Activated CD4-positive, alpha-beta T cell treated with anti-CD3 and anti-CD28 coated beads for 36 hours (primary cell): ENCODE measurements at regions not wholly inside any gene's neighbourhood (a gene's known extent, or its start where the extent isn't known, plus 50 kb on each side); places are given as distances from the start of the nearest gene placed in this dataset.

ENCODE experiments used
- ATAC-seq: fragments of 200-7000 bp; cut with Tn5 transposase; one replicate; pipeline ENCODE4 v1.10.0; 2021; ENCODE audit warnings: mild to moderate bottlenecking, moderate library complexity
- CTCF ChIA-PET: fragments of 350-600 bp; sonication (Branson Sonifier 250); formaldehyde crosslinking; loops from one replicate; lab custom pipeline; 2021; ENCODE audit warnings: antibody characterized with exemption; lab: Charles Lee
- POLR2A ChIA-PET: fragments of 350-600 bp; sonication (Branson Sonifier 250); formaldehyde crosslinking; loops from one replicate; lab custom pipeline; 2021; ENCODE audit warnings: antibody characterized with exemption, inconsistent platforms; lab: Charles Lee
- DNase-seq: peaks from one replicate; pipeline ENCODE4 v3.0.0-alpha.2; 2020
- H3K27ac Mint-ChIP-seq: one replicate; pipeline ENCODE4 v1.8.0; 2021; ENCODE audit warnings: mixed read lengths
- H3K27me3 Mint-ChIP-seq: one replicate; pipeline ENCODE4 v1.8.0; 2021; ENCODE audit warnings: mixed read lengths
- H3K36me3 Mint-ChIP-seq: one replicate; pipeline ENCODE4 v1.8.0; 2021; ENCODE audit warnings: low read depth, mixed read lengths
- H3K4me1 Mint-ChIP-seq: one replicate; pipeline ENCODE4 v1.8.0; 2021; ENCODE audit warnings: mixed read lengths
- H3K4me3 Mint-ChIP-seq: one replicate; pipeline ENCODE4 v1.8.0; 2021; ENCODE audit warnings: mild to moderate bottlenecking, moderate library complexity, mixed read lengths
- H3K9me3 Mint-ChIP-seq: one replicate; pipeline ENCODE4 v1.8.0; 2021; ENCODE audit warnings: low read depth, mixed read lengths
- intact Hi-C, 2 experiments: fragments of 100-400 bp; cut with DNase I in 1 of 2; cut with micrococcal nuclease in 1 of 2; formaldehyde crosslinking; loops; one replicate each; pipeline versions ENCODE4 v1.14.2 to v1.15.1; 2022 to 2024; cut with DNase I, micrococcal nuclease

- ChIA-PET CTCF (no interaction called here), POLR2A (no interaction called here)
- no peak for DNase-seq
- intact Hi-C loops, result no loop called here
- Mint-ChIP-seq H3K4me1 (no peaks in the 10 kb centered on the region), H3K36me3 (no peaks in the 10 kb centered on the region), H3K27me3 (peaks cover 3% of the 10 kb centered on the region), H3K9me3 (no peaks in the 10 kb centered on the region), H3K4me3 (no peak overlapping the region), H3K27ac (no peak overlapping the region)
- no peak for ATAC-seq
Measured at GRCh38 chr15:93809516-93809915, 421.8 kb upstream of the MCTP2 start.

DNA sequence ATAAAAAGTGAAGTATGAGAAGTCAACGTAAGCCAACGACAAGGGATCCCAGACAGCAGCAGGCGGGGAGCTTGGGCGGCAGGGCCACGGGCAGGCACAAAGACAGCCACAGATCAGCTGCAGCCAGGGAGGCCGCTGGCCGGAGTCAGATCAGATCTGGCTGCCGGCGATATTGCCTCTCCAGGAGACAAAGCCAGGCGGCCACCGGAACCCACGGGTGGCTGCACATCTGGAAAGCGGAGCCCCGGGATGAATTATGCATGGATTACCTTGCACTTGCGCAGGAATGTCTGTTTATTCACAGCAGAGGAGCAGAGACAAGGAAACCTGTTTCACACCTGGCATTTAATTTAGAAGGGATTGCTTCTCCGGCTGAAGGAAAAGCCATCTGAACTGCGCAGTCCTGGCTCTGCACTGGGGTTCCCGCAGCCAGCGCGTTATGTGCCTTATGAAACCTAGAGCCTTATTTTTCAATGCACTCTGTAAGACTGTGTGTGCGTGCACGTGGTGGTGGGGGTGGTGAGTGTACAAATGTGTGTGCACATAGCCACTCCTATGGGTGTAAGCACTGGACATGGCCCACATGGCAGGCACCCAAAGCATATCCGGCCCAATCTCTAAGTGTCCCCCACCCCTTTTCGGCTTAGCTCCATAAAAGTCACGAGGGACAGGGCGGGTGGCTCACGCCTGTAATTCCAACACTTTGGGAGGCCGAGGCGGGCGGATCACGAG is 427.8 kb upstream of the MCTP2 start:
- DNase-seq, result no peak
- CTCF ChIA-PET, result no interaction called here
- H3K36me3 Mint-ChIP-seq, result no peaks in the 10 kb centered on the region
- no peaks in the 10 kb centered on the region for H3K9me3 Mint-ChIP-seq
- POLR2A ChIA-PET, result no interaction called here
- intact Hi-C loops, result no loop called here
- no peak overlapping the region for H3K27ac Mint-ChIP-seq
- peaks cover 3% of the 10 kb centered on the region for H3K27me3 Mint-ChIP-seq
- no peak overlapping the region for H3K4me3 Mint-ChIP-seq
- no peaks in the 10 kb centered on the region for H3K4me1 Mint-ChIP-seq
- no peak for ATAC-seq

DNA sequence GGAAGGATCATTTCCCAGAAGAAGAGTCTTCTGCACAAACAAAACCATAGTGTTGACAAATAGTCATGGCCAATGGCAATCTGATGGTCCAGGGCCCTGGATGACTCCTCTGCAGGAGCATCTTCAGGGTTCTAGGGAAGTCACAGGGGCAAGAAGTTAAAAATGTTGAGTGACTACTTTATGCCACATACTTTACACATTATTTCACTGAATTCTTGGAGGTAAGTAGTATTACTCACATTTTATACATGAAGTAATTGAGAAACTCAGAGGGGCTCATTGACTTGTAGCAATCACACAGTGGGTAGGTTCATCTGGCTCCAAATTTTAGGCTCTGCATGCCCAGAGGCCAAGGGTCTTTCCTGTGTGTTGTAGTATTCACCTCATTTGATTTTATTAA is 430.2 kb upstream of the MCTP2 start:
- no peaks in the 10 kb centered on the region for H3K9me3 Mint-ChIP-seq
- no peaks in the 10 kb centered on the region for H3K36me3 Mint-ChIP-seq
- no peak overlapping the region for H3K4me3 Mint-ChIP-seq
- ChIA-PET CTCF (no interaction called here), POLR2A (no interaction called here)
- peaks cover 2% of the 10 kb centered on the region for H3K27me3 Mint-ChIP-seq
- intact Hi-C loops, result no loop called here
- DNase-seq (no peak), ATAC-seq (no peak)
- no peak overlapping the region for H3K27ac Mint-ChIP-seq
- H3K4me1 Mint-ChIP-seq, result no peaks in the 10 kb centered on the region

DNA sequence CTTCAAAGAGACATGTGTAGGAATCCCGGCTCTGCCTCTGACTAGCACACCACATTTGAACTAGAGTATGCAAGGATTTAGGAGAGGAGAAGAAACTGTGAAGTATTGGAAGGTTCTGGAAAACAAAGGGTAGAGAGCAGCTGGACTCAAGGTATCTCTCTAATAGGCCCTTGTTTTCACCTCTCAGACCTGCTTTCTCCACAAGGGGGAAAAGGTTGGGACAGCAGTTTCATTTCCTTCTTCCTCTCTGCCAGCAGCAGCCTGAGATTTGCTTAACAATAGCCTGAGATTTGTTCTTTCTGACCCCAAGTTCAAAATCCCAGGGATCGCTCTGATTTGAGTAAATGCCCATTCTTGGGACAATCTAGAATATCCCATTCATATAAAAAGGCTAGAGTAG is 430.6 kb upstream of the MCTP2 start:
- H3K4me1 Mint-ChIP-seq, result no peaks in the 10 kb centered on the region
- no peaks in the 10 kb centered on the region for H3K9me3 Mint-ChIP-seq
- DNase-seq (no peak), ATAC-seq (no peak)
- CTCF ChIA-PET, result no interaction called here
- no peak overlapping the region for H3K4me3 Mint-ChIP-seq
- H3K36me3 Mint-ChIP-seq, result no peaks in the 10 kb centered on the region
- intact Hi-C loops, result no loop called here
- peaks cover 2% of the 10 kb centered on the region for H3K27me3 Mint-ChIP-seq
- H3K27ac Mint-ChIP-seq, result no peak overlapping the region
- POLR2A ChIA-PET, result no interaction called here

DNA sequence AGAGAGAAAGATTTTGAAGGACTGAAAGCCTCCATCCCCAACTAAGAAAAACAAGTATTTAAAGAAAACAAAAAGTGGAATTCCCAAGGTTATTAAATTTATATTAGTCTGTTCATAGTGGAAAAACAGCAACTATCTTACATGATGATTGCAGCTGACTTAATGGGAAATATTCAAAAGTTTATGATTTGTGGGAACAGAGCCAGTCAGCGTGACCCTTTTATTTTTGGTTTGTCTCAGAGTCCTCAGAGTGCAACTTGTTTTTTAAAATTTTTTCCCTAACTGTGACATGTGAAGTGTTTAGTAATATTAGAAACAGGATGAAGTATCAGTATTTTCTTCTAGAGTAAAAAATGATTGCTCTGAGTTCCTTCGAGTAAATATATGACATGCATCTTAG is 441.9 kb upstream of the MCTP2 start:
- no peaks in the 10 kb centered on the region for H3K9me3 Mint-ChIP-seq
- POLR2A ChIA-PET, result no interaction called here
- H3K27ac Mint-ChIP-seq, result no peak overlapping the region
- no peaks in the 10 kb centered on the region for H3K36me3 Mint-ChIP-seq
- H3K4me3 Mint-ChIP-seq, result no peak overlapping the region
- DNase-seq (no peak), ATAC-seq (no peak)
- peaks cover 4% of the 10 kb centered on the region for H3K27me3 Mint-ChIP-seq
- CTCF ChIA-PET, result interaction anchor here (1.0 to 1.1 kb wide), 2 partner anchors 25 to 701 kb away, joined by 4 read pairs; no protein-coding TSS in a partner anchor
- H3K4me1 Mint-ChIP-seq, result no peaks in the 10 kb centered on the region
- intact Hi-C loops, result no loop called here

DNA sequence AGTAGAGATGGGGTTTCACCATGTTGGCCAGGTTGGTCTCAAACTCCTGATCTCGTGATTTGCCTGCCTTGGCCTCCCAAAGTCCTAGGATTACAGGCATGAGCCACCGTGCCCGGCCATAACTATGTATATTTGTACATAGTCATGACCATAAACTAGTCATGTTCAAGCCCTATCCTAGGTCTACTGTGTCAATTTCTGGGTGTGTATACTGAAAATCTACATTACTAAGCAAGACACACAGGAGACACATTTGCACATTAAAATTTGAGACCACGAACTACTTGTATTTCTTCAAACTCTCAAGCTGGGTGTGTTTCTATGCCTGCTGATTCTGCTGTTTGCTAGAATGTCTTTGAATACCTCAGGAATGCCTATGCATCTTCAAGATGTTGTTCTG is 451.3 kb upstream of the MCTP2 start:
- no peaks in the 10 kb centered on the region for H3K27me3 Mint-ChIP-seq
- intact Hi-C loops, result no loop called here
- H3K27ac Mint-ChIP-seq, result no peak overlapping the region
- POLR2A ChIA-PET, result no interaction called here
- H3K4me3 Mint-ChIP-seq, result no peak overlapping the region
- DNase-seq, result no peak
- no peaks in the 10 kb centered on the region for H3K36me3 Mint-ChIP-seq
- H3K9me3 Mint-ChIP-seq, result no peaks in the 10 kb centered on the region
- H3K4me1 Mint-ChIP-seq, result no peaks in the 10 kb centered on the region
- CTCF ChIA-PET, result no interaction called here
- ATAC-seq, result no peak

DNA sequence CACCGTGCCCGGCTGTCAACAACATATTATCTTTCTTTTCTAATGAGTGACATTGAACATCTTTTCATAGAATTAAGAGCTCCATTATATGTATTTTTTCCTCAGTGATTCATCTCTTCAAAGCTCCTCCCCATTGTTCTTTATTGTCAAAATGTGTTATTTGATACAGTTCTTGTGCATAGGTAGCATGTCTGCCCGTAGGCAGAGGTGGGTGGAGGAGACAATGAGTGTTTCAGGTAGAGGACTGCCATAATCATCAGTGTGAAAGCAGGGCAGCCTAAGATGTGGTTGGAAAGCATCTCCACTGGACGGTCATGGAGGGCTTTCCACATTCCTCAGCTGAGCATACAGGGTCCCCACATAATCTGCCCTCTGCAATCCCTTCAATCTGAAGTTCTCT is 452.0 kb upstream of the MCTP2 start:
- no peak overlapping the region for H3K27ac Mint-ChIP-seq
- no peak overlapping the region for H3K4me3 Mint-ChIP-seq
- no peaks in the 10 kb centered on the region for H3K4me1 Mint-ChIP-seq
- no peaks in the 10 kb centered on the region for H3K36me3 Mint-ChIP-seq
- H3K27me3 Mint-ChIP-seq, result no peaks in the 10 kb centered on the region
- CTCF ChIA-PET, result no interaction called here
- H3K9me3 Mint-ChIP-seq, result no peaks in the 10 kb centered on the region
- DNase-seq (no peak), ATAC-seq (no peak)
- intact Hi-C loops, result no loop called here
- POLR2A ChIA-PET, result no interaction called here

DNA sequence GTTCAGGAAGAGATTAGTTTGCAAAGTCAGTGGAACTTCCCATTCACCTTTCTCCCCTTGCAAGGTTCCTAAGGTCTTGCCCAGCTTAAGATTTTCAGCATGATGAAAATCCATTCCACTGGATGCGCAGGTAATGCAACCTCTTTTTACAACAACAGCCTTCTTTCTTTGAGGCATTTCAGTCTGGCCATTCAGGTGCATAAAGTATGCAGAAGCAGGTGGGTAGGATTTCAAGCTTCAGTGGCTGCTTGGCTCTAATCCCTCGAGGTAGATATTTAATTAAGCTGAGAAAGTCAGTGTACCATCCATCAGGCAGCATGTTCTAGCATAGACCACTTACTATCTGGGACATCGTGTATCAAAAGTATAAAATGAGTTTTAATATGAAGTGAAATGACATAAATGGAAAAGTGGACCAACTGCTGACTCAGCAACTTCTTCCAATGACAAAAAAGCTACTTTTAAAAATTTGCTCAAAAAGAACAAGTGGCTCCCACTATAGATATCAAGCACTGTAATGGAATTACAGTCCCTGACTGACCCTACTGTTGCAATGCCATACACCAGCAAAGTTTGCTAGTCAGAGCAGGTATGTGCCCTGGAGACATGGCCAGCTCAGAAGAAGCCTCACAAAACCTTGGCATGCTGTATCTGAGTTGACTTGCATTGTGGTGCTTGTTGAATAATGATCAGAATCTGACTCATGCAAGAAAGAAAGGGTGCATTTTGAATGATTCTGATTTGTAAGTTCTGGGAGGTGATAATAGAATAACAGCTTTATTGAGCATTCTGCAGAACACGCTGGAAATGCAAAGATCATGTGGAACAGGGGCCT is 459.9 kb upstream of the MCTP2 start:
- intact Hi-C loops, result no loop called here
- CTCF ChIA-PET, result no interaction called here
- no peak for ATAC-seq
- no peak overlapping the region for H3K27ac Mint-ChIP-seq
- POLR2A ChIA-PET, result no interaction called here
- H3K4me3 Mint-ChIP-seq, result no peak overlapping the region
- H3K9me3 Mint-ChIP-seq, result no peaks in the 10 kb centered on the region
- H3K36me3 Mint-ChIP-seq, result no peaks in the 10 kb centered on the region
- peaks cover 4% of the 10 kb centered on the region for H3K27me3 Mint-ChIP-seq
- no peak for DNase-seq
- H3K4me1 Mint-ChIP-seq, result no peaks in the 10 kb centered on the region

DNA sequence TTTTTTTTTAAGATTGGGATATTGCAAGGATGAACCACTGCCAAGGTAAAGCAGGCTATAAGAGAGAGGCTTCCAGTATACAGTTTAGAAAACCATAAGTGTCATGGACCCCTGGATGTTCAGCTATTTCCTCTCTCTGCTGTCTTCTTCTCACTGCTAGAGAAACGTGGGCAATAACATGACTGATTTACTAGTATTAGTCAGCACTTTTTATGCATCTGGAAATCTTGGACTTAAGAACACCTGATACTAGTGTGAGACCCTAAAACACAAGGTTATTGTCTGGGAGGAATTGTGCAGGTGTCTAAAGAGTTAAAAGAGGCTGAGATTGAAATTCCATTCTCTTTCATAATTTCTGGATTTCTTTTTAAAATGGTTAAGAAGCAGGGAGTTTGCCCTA is 460.6 kb upstream of the MCTP2 start:
- CTCF ChIA-PET, result no interaction called here
- no peaks in the 10 kb centered on the region for H3K36me3 Mint-ChIP-seq
- DNase-seq (no peak), ATAC-seq (no peak)
- peaks cover 4% of the 10 kb centered on the region for H3K27me3 Mint-ChIP-seq
- intact Hi-C loops, result no loop called here
- H3K4me3 Mint-ChIP-seq, result no peak overlapping the region
- POLR2A ChIA-PET, result no interaction called here
- H3K4me1 Mint-ChIP-seq, result no peaks in the 10 kb centered on the region
- no peak overlapping the region for H3K27ac Mint-ChIP-seq
- H3K9me3 Mint-ChIP-seq, result no peaks in the 10 kb centered on the region

DNA sequence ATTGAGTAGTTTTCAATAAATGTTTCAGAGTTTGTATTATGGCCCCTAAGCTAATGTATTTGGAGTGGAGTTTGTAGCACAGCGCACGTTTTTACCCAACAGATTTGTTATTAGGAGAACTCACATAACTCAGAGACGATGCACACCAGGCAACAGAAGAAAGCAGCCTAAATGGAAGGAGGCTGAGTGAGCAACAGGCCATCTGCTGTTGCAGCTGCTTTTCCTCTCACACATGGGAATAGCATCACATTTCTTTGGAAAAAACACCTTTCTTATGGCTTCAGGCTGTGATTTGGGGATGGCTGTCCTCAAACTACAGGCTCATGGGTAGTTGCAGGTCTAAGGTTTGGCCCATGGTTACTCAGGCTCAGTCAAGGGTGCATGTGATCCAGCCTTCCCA is 469.3 kb upstream of the MCTP2 start:
- no peak for ATAC-seq
- Mint-ChIP-seq H3K4me3 (no peak overlapping the region), H3K27ac (no peak overlapping the region), H3K9me3 (no peaks in the 10 kb centered on the region), H3K4me1 (no peaks in the 10 kb centered on the region), H3K36me3 (no peaks in the 10 kb centered on the region), H3K27me3 (peaks cover 4% of the 10 kb centered on the region)
- no peak for DNase-seq
- POLR2A ChIA-PET, result no interaction called here
- CTCF ChIA-PET, result interaction anchor here (1.9 kb wide), 1 partner anchor 9 kb away, joined by 4 read pairs; no protein-coding TSS in a partner anchor
- intact Hi-C loops, result no loop called here

GRCh38 chr15:93759629-93760028 is 471.7 kb upstream of the MCTP2 start:
- no peak for DNase-seq
- POLR2A ChIA-PET, result no interaction called here
- no peak overlapping the region for H3K4me3 Mint-ChIP-seq
- no peak for ATAC-seq
- CTCF ChIA-PET, result no interaction called here
- intact Hi-C loops, result no loop called here
- H3K36me3 Mint-ChIP-seq, result no peaks in the 10 kb centered on the region
- peaks cover 4% of the 10 kb centered on the region for H3K27me3 Mint-ChIP-seq
- H3K9me3 Mint-ChIP-seq, result no peaks in the 10 kb centered on the region
- no peak overlapping the region for H3K27ac Mint-ChIP-seq
- no peaks in the 10 kb centered on the region for H3K4me1 Mint-ChIP-seq

GRCh38 chr15:93758824-93759223 is 472.5 kb upstream of the MCTP2 start:
- intact Hi-C loops, result no loop called here
- ATAC-seq (no peak), DNase-seq (no peak)
- POLR2A ChIA-PET, result no interaction called here
- Mint-ChIP-seq H3K4me1 (no peaks in the 10 kb centered on the region), H3K9me3 (no peaks in the 10 kb centered on the region), H3K4me3 (no peak overlapping the region), H3K27ac (no peak overlapping the region), H3K27me3 (peaks cover 4% of the 10 kb centered on the region), H3K36me3 (no peaks in the 10 kb centered on the region)
- CTCF ChIA-PET, result no interaction called here
